Upper lobe of right lung (tissue), 1 donor: ENCODE measurements at regions not wholly inside any gene's neighbourhood (a gene's known extent, or its start where the extent isn't known, plus 50 kb on each side); places are given as distances from the start of the nearest gene placed in this dataset.

Experiments used
- ATAC-seq: fragments of 200-7000 bp; cut with Tn5 transposase; one replicate; pipeline ENCODE4 v1.9.1; 2020; ENCODE audit warnings: mild to moderate bottlenecking, moderate library complexity
- DNase-seq: peaks from one replicate; pipeline ENCODE4 v3.0.0-alpha.2; 2020
- H3K27ac ChIP-seq: fragments of 200-600 bp; one replicate; pipeline ENCODE4 v1.8.0; 2022
- H3K27me3 ChIP-seq: fragments of 200-600 bp; one replicate; pipeline ENCODE4 v1.8.0; 2022; ENCODE audit warnings: mild to moderate bottlenecking
- H3K36me3 ChIP-seq: fragments of 200-600 bp; one replicate; pipeline ENCODE4 v1.8.0; 2022
- H3K4me1 ChIP-seq: fragments of 200-600 bp; one replicate; pipeline ENCODE4 v1.8.0; 2022
- H3K4me3 ChIP-seq: fragments of 200-600 bp; one replicate; pipeline ENCODE4 v1.8.0; 2022; ENCODE audit warnings: mild to moderate bottlenecking
- H3K9me3 ChIP-seq: fragments of 200-600 bp; one replicate; pipeline ENCODE4 v1.8.0; 2022
- CTCF ChIP-seq: fragments of 200-600 bp; IDR thresholded peaks from one replicate; pipeline ENCODE4 v1.8.0; 2022; ENCODE audit warnings: antibody characterized with exemption
- intact Hi-C: fragments of 100-400 bp; cut with DNase I; formaldehyde crosslinking; loops from one replicate; pipeline ENCODE4 v1.11.0; 2022
- donor health status: DM: no; HTN: yes; CAD: no; lungs with severe emphysema.

GRCh38 chr11:70820311-70820710 is 422.0 kb downstream of the CTTN start:
- intact Hi-C loops: no loop called here
- H3K36me3 ChIP-seq: no peaks in the 10 kb centered on the region
- TF ChIP-seq CTCF: no peak
- no peak overlapping the region for H3K4me3 ChIP-seq
- H3K27me3 ChIP-seq: peaks cover 12% of the 10 kb centered on the region
- H3K4me1 ChIP-seq: no peaks in the 10 kb centered on the region
- H3K27ac ChIP-seq: no peak overlapping the region
- ATAC-seq (no peak), DNase-seq (no peak)
- no peaks in the 10 kb centered on the region for H3K9me3 ChIP-seq

GRCh38 chr11:70820712-70821111 is 422.4 kb downstream of the CTTN start:
- intact Hi-C loops: no loop called here

GRCh38 chr11:70823771-70824170 is 425.4 kb downstream of the CTTN start:
- intact Hi-C loops: no loop called here
- no peaks in the 10 kb centered on the region for H3K36me3 ChIP-seq

More at GRCh38 chr11:70820712-70821111, 422.4 kb downstream of the CTTN start:
- no peak for DNase-seq
- Histone ChIP-seq H3K9me3 (no peaks in the 10 kb centered on the region), H3K27ac (no peak overlapping the region), H3K4me3 (no peak overlapping the region), H3K27me3 (peaks cover 16% of the 10 kb centered on the region), H3K4me1 (no peaks in the 10 kb centered on the region), H3K36me3 (no peaks in the 10 kb centered on the region)
- ATAC-seq: no peak
- no peak for TF ChIP-seq CTCF

GRCh38 chr11:70824605-70825245 is 426.4 kb downstream of the CTTN start:
- DNase-seq: no peak
- peaks cover 26% of the 10 kb centered on the region for H3K27me3 ChIP-seq
- H3K36me3 ChIP-seq: no peaks in the 10 kb centered on the region
- no peak for ATAC-seq
- no peaks in the 10 kb centered on the region for H3K9me3 ChIP-seq
- no peak overlapping the region for H3K4me3 ChIP-seq
- intact Hi-C loops: no loop called here
- no peak overlapping the region for H3K27ac ChIP-seq
- H3K4me1 ChIP-seq: peaks cover 5% of the 10 kb centered on the region
- TF ChIP-seq CTCF: no peak

More at GRCh38 chr11:70823771-70824170, 425.4 kb downstream of the CTTN start:
- Histone ChIP-seq H3K4me3 (no peak overlapping the region), H3K9me3 (no peaks in the 10 kb centered on the region), H3K4me1 (peaks cover 5% of the 10 kb centered on the region), H3K27me3 (peaks cover 26% of the 10 kb centered on the region), H3K27ac (no peak overlapping the region)
- ATAC-seq (no peak), DNase-seq (no peak)
- no peak for TF ChIP-seq CTCF

- no peaks in the 10 kb centered on the region for H3K9me3 ChIP-seq
- intact Hi-C loops: no loop called here
- peaks cover 5% of the 10 kb centered on the region for H3K4me1 ChIP-seq
- no peaks in the 10 kb centered on the region for H3K36me3 ChIP-seq
- H3K4me3 ChIP-seq: no peak overlapping the region
- peaks cover 26% of the 10 kb centered on the region for H3K27me3 ChIP-seq
- no peak overlapping the region for H3K27ac ChIP-seq
- ATAC-seq: no peak
- TF ChIP-seq CTCF: no peak
- no peak for DNase-seq
Observed at GRCh38 chr11:70825893-70826540, 426.4 kb downstream of the SHANK2 start.
